ENCODE measurements at regions not wholly inside any gene's neighbourhood (a gene's known extent, or its start where the extent isn't known, plus 50 kb on each side); places are given as distances from the start of the nearest gene placed in this dataset.

DNA sequence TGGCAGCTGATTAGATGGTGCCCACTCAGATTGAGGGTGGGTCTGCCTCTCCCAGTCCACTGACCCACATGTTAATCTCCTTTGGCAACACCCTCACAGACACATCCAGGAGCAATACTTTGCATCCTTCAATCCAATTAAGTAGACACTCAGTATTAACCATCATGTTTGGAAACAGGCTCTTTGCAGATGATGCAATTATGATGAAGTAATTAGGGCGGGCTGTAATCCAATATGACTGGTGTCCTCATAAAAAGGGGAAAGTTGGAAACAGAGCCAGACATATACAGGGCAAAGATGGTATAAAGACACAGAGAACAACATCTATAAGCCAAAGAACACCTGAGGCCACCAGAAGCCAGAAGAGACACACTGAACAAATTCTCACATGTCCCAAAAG is 658.6 kb downstream of the CCSER2 start:
- no peaks in the 10 kb centered on the region for H3K9me3 ChIP-seq (ENCODE audit: control insufficient read depth, insufficient read depth, low read depth, low read length)
- no peak overlapping the region for H3K4me3 ChIP-seq (ENCODE audit: low read depth, low read length)
- no peak overlapping the region for H3K27ac ChIP-seq (ENCODE audit: extremely low read depth, low read depth, low read length)
- H3K36me3 ChIP-seq (ENCODE audit: control insufficient read depth in 2 of 2, insufficient read depth in 1 of 2, low read length in 2 of 2): no peaks in the 10 kb centered on the region
- ChIA-PET POLR2A (no interaction called here), CTCF (no interaction called here)
- H3K4me1 ChIP-seq (ENCODE audit: control insufficient read depth, insufficient read depth, low read length): no peaks in the 10 kb centered on the region
- TF ChIP-seq ZNF664 (tag by site-specific recombination; IDR thresholded peaks at IDR 0.05): no peak
- TF ChIP-seq ZNF324 (tag by site-specific recombination; IDR thresholded peaks at IDR 0.05): no peak
- 0 out of 2 replicates have a peak, but pooled peaks have one; percentile 40 for TF ChIP-seq ZFP37 (tag by site-specific recombination; IDR thresholded peaks at IDR 0.05)
- TF ChIP-seq SP3 (tag by site-specific recombination; IDR thresholded peaks at IDR 0.05): peak; percentile 23; the same call in 1 of the 2 replicates
- no peak for TF ChIP-seq ZNF138 (tag by site-specific recombination; IDR thresholded peaks at IDR 0.05; ENCODE audit: borderline replicate concordance)
- TF ChIP-seq, protein P1, sequence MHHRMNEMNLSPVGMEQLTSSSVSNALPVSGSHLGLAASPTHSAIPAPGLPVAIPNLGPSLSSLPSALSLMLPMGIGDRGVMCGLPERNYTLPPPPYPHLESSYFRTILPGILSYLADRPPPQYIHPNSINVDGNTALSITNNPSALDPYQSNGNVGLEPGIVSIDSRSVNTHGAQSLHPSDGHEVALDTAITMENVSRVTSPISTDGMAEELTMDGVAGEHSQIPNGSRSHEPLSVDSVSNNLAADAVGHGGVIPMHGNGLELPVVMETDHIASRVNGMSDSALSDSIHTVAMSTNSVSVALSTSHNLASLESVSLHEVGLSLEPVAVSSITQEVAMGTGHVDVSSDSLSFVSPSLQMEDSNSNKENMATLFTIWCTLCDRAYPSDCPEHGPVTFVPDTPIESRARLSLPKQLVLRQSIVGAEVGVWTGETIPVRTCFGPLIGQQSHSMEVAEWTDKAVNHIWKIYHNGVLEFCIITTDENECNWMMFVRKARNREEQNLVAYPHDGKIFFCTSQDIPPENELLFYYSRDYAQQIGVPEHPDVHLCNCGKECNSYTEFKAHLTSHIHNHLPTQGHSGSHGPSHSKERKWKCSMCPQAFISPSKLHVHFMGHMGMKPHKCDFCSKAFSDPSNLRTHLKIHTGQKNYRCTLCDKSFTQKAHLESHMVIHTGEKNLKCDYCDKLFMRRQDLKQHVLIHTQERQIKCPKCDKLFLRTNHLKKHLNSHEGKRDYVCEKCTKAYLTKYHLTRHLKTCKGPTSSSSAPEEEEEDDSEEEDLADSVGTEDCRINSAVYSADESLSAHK (tag by site-specific recombination; IDR thresholded peaks at IDR 0.05): no peak
- TF ChIP-seq KLF8 (tag by site-specific recombination; IDR thresholded peaks at IDR 0.05): 0 out of 2 replicates have a peak, but pooled peaks have one; percentile 27
- no peak for TF ChIP-seq ZNF184 (tag by site-specific recombination; IDR thresholded peaks at IDR 0.05)
- no peak for TF ChIP-seq RBAK (tag by site-specific recombination; IDR thresholded peaks at IDR 0.05)
- TF ChIP-seq ZNF341 (tag by site-specific recombination; IDR thresholded peaks at IDR 0.05; ENCODE audit: low read depth): no peak
- TF ChIP-seq, protein P2, sequence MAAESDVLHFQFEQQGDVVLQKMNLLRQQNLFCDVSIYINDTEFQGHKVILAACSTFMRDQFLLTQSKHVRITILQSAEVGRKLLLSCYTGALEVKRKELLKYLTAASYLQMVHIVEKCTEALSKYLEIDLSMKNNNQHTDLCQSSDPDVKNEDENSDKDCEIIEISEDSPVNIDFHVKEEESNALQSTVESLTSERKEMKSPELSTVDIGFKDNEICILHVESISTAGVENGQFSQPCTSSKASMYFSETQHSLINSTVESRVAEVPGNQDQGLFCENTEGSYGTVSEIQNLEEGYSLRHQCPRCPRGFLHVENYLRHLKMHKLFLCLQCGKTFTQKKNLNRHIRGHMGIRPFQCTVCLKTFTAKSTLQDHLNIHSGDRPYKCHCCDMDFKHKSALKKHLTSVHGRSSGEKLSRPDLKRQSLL (tag by site-specific recombination; IDR thresholded peaks at IDR 0.05): no peak
- no peak for TF ChIP-seq ZFHX2 (tag by site-specific recombination; conservative IDR thresholded peaks at IDR 0.05)
- TF ChIP-seq, protein P3, sequence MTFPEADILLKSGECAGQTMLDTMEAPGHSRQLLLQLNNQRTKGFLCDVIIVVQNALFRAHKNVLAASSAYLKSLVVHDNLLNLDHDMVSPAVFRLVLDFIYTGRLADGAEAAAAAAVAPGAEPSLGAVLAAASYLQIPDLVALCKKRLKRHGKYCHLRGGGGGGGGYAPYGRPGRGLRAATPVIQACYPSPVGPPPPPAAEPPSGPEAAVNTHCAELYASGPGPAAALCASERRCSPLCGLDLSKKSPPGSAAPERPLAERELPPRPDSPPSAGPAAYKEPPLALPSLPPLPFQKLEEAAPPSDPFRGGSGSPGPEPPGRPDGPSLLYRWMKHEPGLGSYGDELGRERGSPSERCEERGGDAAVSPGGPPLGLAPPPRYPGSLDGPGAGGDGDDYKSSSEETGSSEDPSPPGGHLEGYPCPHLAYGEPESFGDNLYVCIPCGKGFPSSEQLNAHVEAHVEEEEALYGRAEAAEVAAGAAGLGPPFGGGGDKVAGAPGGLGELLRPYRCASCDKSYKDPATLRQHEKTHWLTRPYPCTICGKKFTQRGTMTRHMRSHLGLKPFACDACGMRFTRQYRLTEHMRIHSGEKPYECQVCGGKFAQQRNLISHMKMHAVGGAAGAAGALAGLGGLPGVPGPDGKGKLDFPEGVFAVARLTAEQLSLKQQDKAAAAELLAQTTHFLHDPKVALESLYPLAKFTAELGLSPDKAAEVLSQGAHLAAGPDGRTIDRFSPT (tag by site-specific recombination; IDR thresholded peaks at IDR 0.05): peak; percentile 44; the same call in 1 of the 2 replicates
- peak; percentile 25; the same call in 1 of the 2 replicates for TF ChIP-seq ZBTB21 (tag by site-specific recombination; IDR thresholded peaks at IDR 0.05)
- no peak for TF ChIP-seq ZNF335 (tag by site-specific recombination; conservative IDR thresholded peaks at IDR 0.05)
- no peak for TF ChIP-seq KLF1 (tag by site-specific recombination; IDR thresholded peaks at IDR 0.05)
- TF ChIP-seq, protein P4, sequence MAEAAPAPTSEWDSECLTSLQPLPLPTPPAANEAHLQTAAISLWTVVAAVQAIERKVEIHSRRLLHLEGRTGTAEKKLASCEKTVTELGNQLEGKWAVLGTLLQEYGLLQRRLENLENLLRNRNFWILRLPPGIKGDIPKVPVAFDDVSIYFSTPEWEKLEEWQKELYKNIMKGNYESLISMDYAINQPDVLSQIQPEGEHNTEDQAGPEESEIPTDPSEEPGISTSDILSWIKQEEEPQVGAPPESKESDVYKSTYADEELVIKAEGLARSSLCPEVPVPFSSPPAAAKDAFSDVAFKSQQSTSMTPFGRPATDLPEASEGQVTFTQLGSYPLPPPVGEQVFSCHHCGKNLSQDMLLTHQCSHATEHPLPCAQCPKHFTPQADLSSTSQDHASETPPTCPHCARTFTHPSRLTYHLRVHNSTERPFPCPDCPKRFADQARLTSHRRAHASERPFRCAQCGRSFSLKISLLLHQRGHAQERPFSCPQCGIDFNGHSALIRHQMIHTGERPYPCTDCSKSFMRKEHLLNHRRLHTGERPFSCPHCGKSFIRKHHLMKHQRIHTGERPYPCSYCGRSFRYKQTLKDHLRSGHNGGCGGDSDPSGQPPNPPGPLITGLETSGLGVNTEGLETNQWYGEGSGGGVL (tag by site-specific recombination; IDR thresholded peaks at IDR 0.05): no peak

DNA sequence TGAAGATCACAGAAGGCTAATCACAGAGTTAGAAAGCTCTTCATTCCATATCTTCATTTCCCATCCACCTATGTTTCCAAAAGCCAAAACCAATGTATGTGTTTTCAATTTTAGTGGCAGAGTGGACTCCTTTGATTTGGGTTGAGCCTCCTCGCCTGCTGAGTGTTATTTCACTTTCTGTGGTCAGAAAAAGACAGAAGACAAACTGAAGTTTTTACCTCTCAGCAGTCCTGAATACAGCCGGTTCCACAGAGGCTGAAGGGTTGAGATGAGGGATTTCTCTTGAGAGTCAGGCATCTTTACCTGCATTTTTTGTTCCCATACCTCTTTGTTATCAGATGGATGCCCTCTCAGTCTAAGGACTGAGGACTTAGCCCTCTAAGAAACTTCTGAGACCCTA is 659.6 kb downstream of the CCSER2 start:
- Histone ChIP-seq H3K9me3 (ENCODE audit: control insufficient read depth, insufficient read depth, low read depth, low read length) (no peaks in the 10 kb centered on the region), H3K27ac (ENCODE audit: extremely low read depth, low read depth, low read length) (no peak overlapping the region), H3K36me3 (ENCODE audit: control insufficient read depth in 2 of 2, insufficient read depth in 1 of 2, low read length in 2 of 2) (no peaks in the 10 kb centered on the region), H3K4me1 (ENCODE audit: control insufficient read depth, insufficient read depth, low read length) (no peaks in the 10 kb centered on the region), H3K4me3 (ENCODE audit: low read depth, low read length) (no peak overlapping the region)
- no peak for TF ChIP-seq ZNF449 (tag by site-specific recombination; IDR thresholded peaks at IDR 0.05)
- CTCF ChIA-PET: no interaction called here
- POLR2A ChIA-PET: no interaction called here
